ENCODE measurements at regions not wholly inside any gene's neighbourhood (a gene's known extent, or its start where the extent isn't known, plus 50 kb on each side); places are given as distances from the start of the nearest gene placed in this dataset.

DNA sequence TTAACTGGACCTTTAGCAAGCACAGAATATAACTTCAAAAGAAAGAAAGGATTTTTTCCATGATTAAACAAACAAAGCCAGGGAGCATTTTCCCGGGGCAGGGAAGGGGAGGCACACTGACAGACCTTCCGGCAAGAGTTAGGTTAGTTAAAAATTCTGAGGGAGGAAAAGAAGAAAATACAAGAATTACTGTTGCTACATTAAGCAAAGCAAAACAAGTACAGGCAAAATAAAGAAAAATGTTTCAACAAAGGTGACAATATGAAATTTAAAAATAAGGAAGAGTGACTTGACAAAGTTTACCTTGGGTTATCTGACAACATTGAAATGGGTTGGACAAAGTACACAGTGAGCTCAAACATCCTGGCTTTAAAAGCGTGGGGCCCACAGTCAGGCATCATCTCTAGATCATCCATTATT, 51.5 kb downstream of the KLF12 start:
- no peak for TF ChIP-seq CSDC2 (CRISPR knock-in tag; IDR thresholded peaks at IDR 0.05)
- no peak for TF ChIP-seq BACH2 (CRISPR knock-in tag; IDR thresholded peaks at IDR 0.05; ENCODE audit: borderline replicate concordance)
- no peak for TF ChIP-seq TOX (CRISPR knock-in tag; IDR thresholded peaks at IDR 0.05; ENCODE audit: borderline replicate concordance)
- TF ChIP-seq ESRRG (CRISPR knock-in tag; IDR thresholded peaks at IDR 0.05), result no peak
- TF ChIP-seq, protein P1, sequence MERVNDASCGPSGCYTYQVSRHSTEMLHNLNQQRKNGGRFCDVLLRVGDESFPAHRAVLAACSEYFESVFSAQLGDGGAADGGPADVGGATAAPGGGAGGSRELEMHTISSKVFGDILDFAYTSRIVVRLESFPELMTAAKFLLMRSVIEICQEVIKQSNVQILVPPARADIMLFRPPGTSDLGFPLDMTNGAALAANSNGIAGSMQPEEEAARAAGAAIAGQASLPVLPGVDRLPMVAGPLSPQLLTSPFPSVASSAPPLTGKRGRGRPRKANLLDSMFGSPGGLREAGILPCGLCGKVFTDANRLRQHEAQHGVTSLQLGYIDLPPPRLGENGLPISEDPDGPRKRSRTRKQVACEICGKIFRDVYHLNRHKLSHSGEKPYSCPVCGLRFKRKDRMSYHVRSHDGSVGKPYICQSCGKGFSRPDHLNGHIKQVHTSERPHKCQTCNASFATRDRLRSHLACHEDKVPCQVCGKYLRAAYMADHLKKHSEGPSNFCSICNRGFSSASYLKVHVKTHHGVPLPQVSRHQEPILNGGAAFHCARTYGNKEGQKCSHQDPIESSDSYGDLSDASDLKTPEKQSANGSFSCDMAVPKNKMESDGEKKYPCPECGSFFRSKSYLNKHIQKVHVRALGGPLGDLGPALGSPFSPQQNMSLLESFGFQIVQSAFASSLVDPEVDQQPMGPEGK (CRISPR knock-in tag; IDR thresholded peaks at IDR 0.05; ENCODE audit: borderline replicate concordance), result no peak
- TF ChIP-seq ISL1 (CRISPR knock-in tag; IDR thresholded peaks at IDR 0.05), result no peak
- TF ChIP-seq ZFP3 (CRISPR knock-in tag; IDR thresholded peaks at IDR 0.05), result no peak
